ENCODE measurements at regions not wholly inside any gene's neighbourhood (a gene's known extent, or its start where the extent isn't known, plus 50 kb on each side); places are given as distances from the start of the nearest gene placed in this dataset.

DNA sequence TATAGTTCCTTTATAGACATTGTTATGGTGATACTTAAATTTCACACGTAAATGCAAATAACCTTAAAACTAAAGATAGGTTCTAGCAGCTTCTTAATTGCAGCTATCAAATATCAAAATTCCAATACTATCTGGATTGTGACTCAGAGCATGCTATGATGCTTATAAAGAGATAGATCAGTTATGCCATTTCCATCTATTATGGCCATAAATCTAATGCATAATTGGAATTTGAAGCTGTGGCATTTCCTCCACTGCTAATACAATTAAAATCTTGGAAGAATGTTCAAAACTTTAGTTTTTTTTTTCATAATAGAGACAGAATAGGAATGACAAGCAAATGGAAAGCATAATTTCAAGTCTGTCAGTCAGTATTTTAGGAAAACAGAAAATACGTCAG is 220.8 kb upstream of the GALNT5 start:
- TF ChIP-seq JUND (IDR thresholded peaks at IDR 0.05; ENCODE audit: low read depth, low read length) (no peak), POLR2A (IDR thresholded peaks at IDR 0.05; ENCODE audit: low read depth, low read length) (no peak), EZH2 (IDR thresholded peaks at IDR 0.05; ENCODE audit: borderline replicate concordance, control insufficient read depth, low read depth, low read length) (no peak), FOXM1 (IDR thresholded peaks at IDR 0.05; ENCODE audit: low read depth, low read length) (no peak), HCFC1 (IDR thresholded peaks at IDR 0.05; ENCODE audit: low read length) (no peak)
- TF ChIP-seq, protein P1, sequence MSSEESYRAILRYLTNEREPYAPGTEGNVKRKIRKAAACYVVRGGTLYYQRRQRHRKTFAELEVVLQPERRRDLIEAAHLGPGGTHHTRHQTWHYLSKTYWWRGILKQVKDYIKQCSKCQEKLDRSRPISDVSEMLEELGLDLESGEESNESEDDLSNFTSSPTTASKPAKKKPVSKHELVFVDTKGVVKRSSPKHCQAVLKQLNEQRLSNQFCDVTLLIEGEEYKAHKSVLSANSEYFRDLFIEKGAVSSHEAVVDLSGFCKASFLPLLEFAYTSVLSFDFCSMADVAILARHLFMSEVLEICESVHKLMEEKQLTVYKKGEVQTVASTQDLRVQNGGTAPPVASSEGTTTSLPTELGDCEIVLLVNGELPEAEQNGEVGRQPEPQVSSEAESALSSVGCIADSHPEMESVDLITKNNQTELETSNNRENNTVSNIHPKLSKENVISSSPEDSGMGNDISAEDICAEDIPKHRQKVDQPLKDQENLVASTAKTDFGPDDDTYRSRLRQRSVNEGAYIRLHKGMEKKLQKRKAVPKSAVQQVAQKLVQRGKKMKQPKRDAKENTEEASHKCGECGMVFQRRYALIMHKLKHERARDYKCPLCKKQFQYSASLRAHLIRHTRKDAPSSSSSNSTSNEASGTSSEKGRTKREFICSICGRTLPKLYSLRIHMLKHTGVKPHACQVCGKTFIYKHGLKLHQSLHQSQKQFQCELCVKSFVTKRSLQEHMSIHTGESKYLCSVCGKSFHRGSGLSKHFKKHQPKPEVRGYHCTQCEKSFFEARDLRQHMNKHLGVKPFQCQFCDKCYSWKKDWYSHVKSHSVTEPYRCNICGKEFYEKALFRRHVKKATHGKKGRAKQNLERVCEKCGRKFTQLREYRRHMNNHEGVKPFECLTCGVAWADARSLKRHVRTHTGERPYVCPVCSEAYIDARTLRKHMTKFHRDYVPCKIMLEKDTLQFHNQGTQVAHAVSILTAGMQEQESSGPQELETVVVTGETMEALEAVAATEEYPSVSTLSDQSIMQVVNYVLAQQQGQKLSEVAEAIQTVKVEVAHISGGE (CRISPR knock-in tag; IDR thresholded peaks at IDR 0.05) = no peak
